ENCODE measurements at regions not wholly inside any gene's neighbourhood (a gene's known extent, or its start where the extent isn't known, plus 50 kb on each side); places are given as distances from the start of the nearest gene placed in this dataset.

GRCh38 chr13:31462766-31463165, 263.0 kb downstream of the B3GLCT start (continued):
- TF ChIP-seq CHD7 (IDR thresholded peaks at IDR 0.05; ENCODE audit: insufficient replicate concordance, low read length) (no peak), ATF3 (IDR thresholded peaks at IDR 0.05; ENCODE audit: insufficient read depth, low read depth, low read length) (no peak)
